ENCODE measurements at regions not wholly inside any gene's neighbourhood (a gene's known extent, or its start where the extent isn't known, plus 50 kb on each side); places are given as distances from the start of the nearest gene placed in this dataset.

- Mint-ChIP-seq H3K27ac (ENCODE audit: unreplicated experiment) (no peak overlapping the region), H3K36me3 (ENCODE audit: unreplicated experiment) (no peaks in the 10 kb centered on the region), H3K4me1 (ENCODE audit: low read depth, unreplicated experiment) (peaks cover 7% of the 10 kb centered on the region), H3K27me3 (ENCODE audit: unreplicated experiment) (peaks cover 2% of the 10 kb centered on the region), H3K9me3 (ENCODE audit: unreplicated experiment) (no peaks in the 10 kb centered on the region), H3K4me3 (ENCODE audit: unreplicated experiment) (no peak overlapping the region)
- no peak for DNase-seq
- TF ChIP-seq CTCF (IDR thresholded peaks at IDR 0.05; ENCODE audit: partially characterized antibody, unreplicated experiment) = no peak
These were observed 261.0 kb upstream of the APCDD1 start for GRCh38 chr18:10193444-10193843.

GRCh38 chr18:10194592-10194991, 259.8 kb upstream of the APCDD1 start:
- no peak overlapping the region for H3K27ac Mint-ChIP-seq (ENCODE audit: unreplicated experiment)
- TF ChIP-seq CTCF (IDR thresholded peaks at IDR 0.05; ENCODE audit: partially characterized antibody, unreplicated experiment) = no peak
- no peaks in the 10 kb centered on the region for H3K9me3 Mint-ChIP-seq (ENCODE audit: unreplicated experiment)
- H3K27me3 Mint-ChIP-seq (ENCODE audit: unreplicated experiment) = peaks cover 2% of the 10 kb centered on the region
- no peak overlapping the region for H3K4me3 Mint-ChIP-seq (ENCODE audit: unreplicated experiment)
- DNase-seq = no peak
- H3K36me3 Mint-ChIP-seq (ENCODE audit: unreplicated experiment) = no peaks in the 10 kb centered on the region
- peaks cover 3% of the 10 kb centered on the region for H3K4me1 Mint-ChIP-seq (ENCODE audit: low read depth, unreplicated experiment)

GRCh38 chr18:10195529-10195928, 258.9 kb upstream of the APCDD1 start:
- peaks cover 2% of the 10 kb centered on the region for H3K27me3 Mint-ChIP-seq (ENCODE audit: unreplicated experiment)
- H3K4me3 Mint-ChIP-seq (ENCODE audit: unreplicated experiment) = no peak overlapping the region
- no peak overlapping the region for H3K27ac Mint-ChIP-seq (ENCODE audit: unreplicated experiment)
- H3K4me1 Mint-ChIP-seq (ENCODE audit: low read depth, unreplicated experiment) = peaks cover 3% of the 10 kb centered on the region
- H3K9me3 Mint-ChIP-seq (ENCODE audit: unreplicated experiment) = no peaks in the 10 kb centered on the region
- no peaks in the 10 kb centered on the region for H3K36me3 Mint-ChIP-seq (ENCODE audit: unreplicated experiment)
- no peak for DNase-seq
- TF ChIP-seq CTCF (IDR thresholded peaks at IDR 0.05; ENCODE audit: partially characterized antibody, unreplicated experiment) = no peak

- Mint-ChIP-seq H3K27ac (ENCODE audit: unreplicated experiment) (no peak overlapping the region), H3K27me3 (ENCODE audit: unreplicated experiment) (peaks cover 4% of the 10 kb centered on the region), H3K9me3 (ENCODE audit: unreplicated experiment) (no peaks in the 10 kb centered on the region), H3K4me3 (ENCODE audit: unreplicated experiment) (no peak overlapping the region), H3K4me1 (ENCODE audit: low read depth, unreplicated experiment) (peaks cover 12% of the 10 kb centered on the region), H3K36me3 (ENCODE audit: unreplicated experiment) (no peaks in the 10 kb centered on the region)
- DNase-seq = no peak
- no peak for TF ChIP-seq CTCF (IDR thresholded peaks at IDR 0.05; ENCODE audit: partially characterized antibody, unreplicated experiment)
These were observed 257.3 kb upstream of the APCDD1 start for GRCh38 chr18:10197097-10197496.

- no peaks in the 10 kb centered on the region for H3K36me3 Mint-ChIP-seq (ENCODE audit: unreplicated experiment)
- no peak for TF ChIP-seq CTCF (IDR thresholded peaks at IDR 0.05; ENCODE audit: partially characterized antibody, unreplicated experiment)
- peaks cover 4% of the 10 kb centered on the region for H3K27me3 Mint-ChIP-seq (ENCODE audit: unreplicated experiment)
- no peak for DNase-seq
- no peak overlapping the region for H3K4me3 Mint-ChIP-seq (ENCODE audit: unreplicated experiment)
- H3K4me1 Mint-ChIP-seq (ENCODE audit: low read depth, unreplicated experiment) = peaks cover 24% of the 10 kb centered on the region
- peaks cover 9% of the 10 kb centered on the region for H3K9me3 Mint-ChIP-seq (ENCODE audit: unreplicated experiment)
- no peak overlapping the region for H3K27ac Mint-ChIP-seq (ENCODE audit: unreplicated experiment)
These were observed 253.2 kb upstream of the APCDD1 start for GRCh38 chr18:10201226-10201625.

Measured in glutamatergic neuron (in vitro differentiated cells).